Right atrium auricular region (tissue), 2 donors: ENCODE measurements at regions not wholly inside any gene's neighbourhood (a gene's known extent, or its start where the extent isn't known, plus 50 kb on each side); places are given as distances from the start of the nearest gene placed in this dataset.
"Not testable (repeated sequence)": the region's sequence is repeated elsewhere in the genome, so short reads cannot be mapped to it uniquely, and the experiment has no call there.

ENCODE experiments used
- DNase-seq: peaks from one replicate; pipeline ENCODE4 v3.0.0-alpha.2; 2019; ENCODE audit warnings: low spot score
- H3K27ac ChIP-seq, 2 donors: fragments of 200-600 bp; sonication (generic); 1 replicate in 1 of 2; 2 replicates in 1 of 2; pipeline ENCODE4 v1.5.1; 2016 to 2019
- H3K27me3 ChIP-seq, 2 donors: fragments of 200-600 bp; sonication (generic); one replicate each; pipeline versions ENCODE4 v1.5.1 to v1.6.0; 2017 to 2019
- H3K36me3 ChIP-seq: fragments of 200-600 bp; sonication (generic); one replicate; pipeline ENCODE4 v1.5.1; 2016
- H3K4me1 ChIP-seq, 2 donors: fragments of 200-600 bp; sonication (generic); one replicate each; pipeline versions ENCODE4 v1.5.1 to v1.6.0; 2017 to 2019
- H3K4me3 ChIP-seq, 2 donors: fragments of 200-600 bp; sonication (generic); 1 replicate in 1 of 2; 2 replicates in 1 of 2; pipeline ENCODE4 v1.5.1; 2017 to 2019; ENCODE audit warnings: mild to moderate bottlenecking in 1 of 2, moderate library complexity in 1 of 2
- H3K9me3 ChIP-seq, 2 donors: fragments of 200-600 bp; sonication (generic); one replicate each; pipeline ENCODE4 v1.5.1; 2019
- CTCF ChIP-seq, 2 donors: fragments of 200-600 bp; sonication (generic); IDR thresholded peaks; one replicate each; pipeline ENCODE4 v1.5.1; 2019; ENCODE audit warnings: antibody characterized with exemption in 2 of 2

GRCh38 chr4:154029171-154029570 lies 240.3 kb upstream of the SFRP2 start:
- Histone ChIP-seq H3K27me3 (no peaks in the 10 kb centered on the region), H3K36me3 (no peaks in the 10 kb centered on the region), H3K4me3 (no peak overlapping the region), H3K27ac (no peak overlapping the region), H3K4me1 (no peaks in the 10 kb centered on the region), H3K9me3 (peaks cover 0 to 12% of the 10 kb centered on the region in 2 donors)
- no peak for TF ChIP-seq CTCF (IDR thresholded peaks at IDR 0.05)
- no peak for DNase-seq

- H3K36me3 ChIP-seq, result no peaks in the 10 kb centered on the region
- TF ChIP-seq CTCF (IDR thresholded peaks at IDR 0.05), result no peak
- H3K4me3 ChIP-seq, result no peak overlapping the region
- H3K9me3 ChIP-seq, result no peaks in the 10 kb centered on the region
- H3K27me3 ChIP-seq, result no peaks in the 10 kb centered on the region
- H3K4me1 ChIP-seq, result no peaks in the 10 kb centered on the region
- no peak overlapping the region for H3K27ac ChIP-seq
- no peak for DNase-seq
Observed at GRCh38 chr4:154025110-154025509, 236.2 kb upstream of the SFRP2 start.

GRCh38 chr4:154024097-154024694 lies 235.3 kb upstream of the SFRP2 start:
- TF ChIP-seq CTCF (IDR thresholded peaks at IDR 0.05), result peak in 1 of 2 donors; percentile 52
- Histone ChIP-seq H3K4me3 (no peak overlapping the region), H3K4me1 (no peaks in the 10 kb centered on the region), H3K27me3 (no peaks in the 10 kb centered on the region), H3K27ac (no peak overlapping the region), H3K9me3 (no peaks in the 10 kb centered on the region), H3K36me3 (no peaks in the 10 kb centered on the region)
- no peak for DNase-seq

GRCh38 chr4:154023671-154024070 lies 234.8 kb upstream of the SFRP2 start:
- DNase-seq, H3K4me1 ChIP-seq, H3K27me3 ChIP-seq: not testable (repeated sequence)

GRCh38 chr4:154019811-154020210 lies 230.9 kb upstream of the SFRP2 start:
- no peaks in the 10 kb centered on the region for H3K27me3 ChIP-seq
- no peak overlapping the region for H3K4me3 ChIP-seq
- H3K4me1 ChIP-seq, result no peaks in the 10 kb centered on the region
- no peak overlapping the region for H3K27ac ChIP-seq
- no peak for DNase-seq
- H3K36me3 ChIP-seq, result no peaks in the 10 kb centered on the region
- no peak for TF ChIP-seq CTCF (IDR thresholded peaks at IDR 0.05)
- no peaks in the 10 kb centered on the region for H3K9me3 ChIP-seq

More at GRCh38 chr4:154023671-154024070, 234.8 kb upstream of the SFRP2 start:
- H3K27ac ChIP-seq, H3K9me3 ChIP-seq, H3K36me3 ChIP-seq, H3K4me3 ChIP-seq: not testable (repeated sequence)

- Histone ChIP-seq H3K4me1 (no peaks in the 10 kb centered on the region), H3K27ac (no peak overlapping the region), H3K27me3 (no peaks in the 10 kb centered on the region), H3K36me3 (no peaks in the 10 kb centered on the region), H3K9me3 (no peaks in the 10 kb centered on the region), H3K4me3 (no peak overlapping the region)
- TF ChIP-seq CTCF (IDR thresholded peaks at IDR 0.05), result peak in 1 of 2 donors; percentile 44
- no peak for DNase-seq
Observed at GRCh38 chr4:154018659-154019058, 229.8 kb upstream of the SFRP2 start.
